ENCODE measurements at regions not wholly inside any gene's neighbourhood (a gene's known extent, or its start where the extent isn't known, plus 50 kb on each side); places are given as distances from the start of the nearest gene placed in this dataset.
A peak's percentile ranks its signal among the peaks of the same experiment; 100 is the strongest.

- CTCF ChIA-PET: interaction anchor here (0.6 kb wide), 1 partner anchor 66 kb away, joined by 3 read pairs; no protein-coding TSS in a partner anchor
- DNase-seq (ENCODE audit: low read depth): no peak
- no peaks in the 10 kb centered on the region for H3K27me3 ChIP-seq (ENCODE audit: control insufficient read depth, insufficient read depth, low read length)
- TF ChIP-seq CTCF (IDR thresholded peaks at IDR 0.05; ENCODE audit: insufficient read depth, low read depth, low read length): no peak
- H3K36me3 ChIP-seq (ENCODE audit: control insufficient read depth, insufficient read depth, low read length): no peaks in the 10 kb centered on the region
- no peak overlapping the region for H3K4me3 ChIP-seq (ENCODE audit: low read depth, low read length)
- POLR2A ChIA-PET: no interaction called here
These were observed 245.9 kb upstream of the ANO3 start for GRCh38 chr11:26086028-26086427.

- CTCF ChIA-PET: no interaction called here
- no peaks in the 10 kb centered on the region for H3K27me3 ChIP-seq (ENCODE audit: control insufficient read depth, insufficient read depth, low read length)
- no peak overlapping the region for H3K4me3 ChIP-seq (ENCODE audit: low read depth, low read length)
- POLR2A ChIA-PET: no interaction called here
- no peak for DNase-seq (ENCODE audit: low read depth)
- no peaks in the 10 kb centered on the region for H3K36me3 ChIP-seq (ENCODE audit: control insufficient read depth, insufficient read depth, low read length)
- no peak for TF ChIP-seq CTCF (IDR thresholded peaks at IDR 0.05; ENCODE audit: insufficient read depth, low read depth, low read length)
These were observed 244.6 kb upstream of the ANO3 start for GRCh38 chr11:26087120-26087935.

DNA sequence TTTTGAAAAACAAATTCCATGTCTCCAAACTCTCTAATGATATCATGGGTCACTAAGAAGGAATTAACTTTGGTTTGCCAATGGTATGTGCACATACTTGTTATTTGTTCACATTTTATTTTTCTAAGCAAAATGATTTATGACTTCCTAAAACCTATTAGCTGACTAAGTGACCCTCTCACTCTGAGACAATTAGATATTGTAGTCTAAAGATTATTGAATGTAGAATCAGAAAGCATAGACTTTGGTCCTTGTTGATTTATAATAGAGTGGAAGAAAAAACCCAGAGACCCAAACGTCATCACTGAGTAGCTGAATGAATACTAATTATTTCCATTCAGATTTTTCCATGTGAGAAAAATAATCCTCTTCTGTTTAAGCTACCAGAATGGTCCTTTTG lies 243.5 kb upstream of the ANO3 start:
- DNase-seq (ENCODE audit: low read depth): peak; percentile 59
- ChIA-PET POLR2A (no interaction called here), CTCF (no interaction called here)
- TF ChIP-seq CTCF (IDR thresholded peaks at IDR 0.05; ENCODE audit: insufficient read depth, low read depth, low read length): no peak
- H3K4me3 ChIP-seq (ENCODE audit: low read depth, low read length): no peak overlapping the region
- H3K36me3 ChIP-seq (ENCODE audit: control insufficient read depth, insufficient read depth, low read length): no peaks in the 10 kb centered on the region
- no peaks in the 10 kb centered on the region for H3K27me3 ChIP-seq (ENCODE audit: control insufficient read depth, insufficient read depth, low read length)

DNA sequence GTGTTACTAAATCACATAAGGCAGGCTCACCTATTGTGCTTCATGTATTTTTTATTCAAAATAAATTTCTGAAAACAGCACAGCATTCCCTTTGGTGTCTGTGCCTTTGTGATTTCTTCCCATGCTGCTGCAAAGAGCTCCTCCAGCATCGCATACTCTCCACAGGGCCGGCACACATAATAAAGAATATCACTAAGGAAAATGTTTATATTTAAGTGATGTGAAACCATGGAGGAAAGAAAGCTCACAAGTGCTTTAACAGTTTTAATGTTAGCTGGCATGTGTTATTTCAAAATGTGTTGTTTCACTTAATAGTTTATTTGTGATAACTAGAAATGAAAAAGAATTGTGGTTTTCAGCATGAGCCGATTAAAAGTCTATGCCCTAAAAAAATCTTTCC lies 241.3 kb upstream of the ANO3 start:
- CTCF ChIA-PET: interaction anchor here (0.6 to 2.1 kb wide), 3 partner anchors 27 to 109 kb away, joined by 3 to 6 read pairs (median 4); no protein-coding TSS in a partner anchor
- POLR2A ChIA-PET: no interaction called here
- no peak for TF ChIP-seq CTCF (IDR thresholded peaks at IDR 0.05; ENCODE audit: insufficient read depth, low read depth, low read length)
- H3K27me3 ChIP-seq (ENCODE audit: control insufficient read depth, insufficient read depth, low read length): no peaks in the 10 kb centered on the region
- no peak overlapping the region for H3K4me3 ChIP-seq (ENCODE audit: low read depth, low read length)
- H3K36me3 ChIP-seq (ENCODE audit: control insufficient read depth, insufficient read depth, low read length): no peaks in the 10 kb centered on the region
- DNase-seq (ENCODE audit: low read depth): no peak

DNA sequence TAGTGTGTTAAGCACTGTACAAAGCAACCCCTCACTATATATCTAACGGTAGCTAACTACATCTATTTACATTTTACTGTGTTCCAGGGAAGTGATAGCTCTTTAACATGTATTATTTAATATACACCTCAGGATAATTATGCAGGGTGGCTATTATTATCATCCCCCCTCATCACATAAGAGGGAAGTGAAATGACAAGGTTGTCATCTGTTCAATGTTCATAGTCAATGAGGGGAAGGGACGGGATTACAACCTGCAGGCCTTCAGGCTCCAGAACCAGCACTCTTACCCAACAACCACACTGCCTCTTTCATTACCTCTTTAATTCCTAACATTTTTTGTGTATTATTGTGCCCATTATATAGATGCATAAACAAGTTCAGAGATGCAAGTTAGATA lies 238.7 kb upstream of the ANO3 start:
- Histone ChIP-seq H3K27me3 (ENCODE audit: control insufficient read depth, insufficient read depth, low read length) (no peaks in the 10 kb centered on the region), H3K4me3 (ENCODE audit: low read depth, low read length) (no peak overlapping the region), H3K36me3 (ENCODE audit: control insufficient read depth, insufficient read depth, low read length) (no peaks in the 10 kb centered on the region)
- DNase-seq (ENCODE audit: low read depth): no peak
- POLR2A ChIA-PET: no interaction called here
- TF ChIP-seq CTCF (IDR thresholded peaks at IDR 0.05; ENCODE audit: insufficient read depth, low read depth, low read length): no peak
- CTCF ChIA-PET: interaction anchor here (0.9 to 1.6 kb wide), 2 partner anchors 78 to 191 kb away, joined by 3 read pairs; no protein-coding TSS in a partner anchor
